GM18520 (cell line): ENCODE measurements at regions not wholly inside any gene's neighbourhood (a gene's known extent, or its start where the extent isn't known, plus 50 kb on each side); places are given as distances from the start of the nearest gene placed in this dataset.
"Not testable (repeated sequence)": the region's sequence is repeated elsewhere in the genome, so short reads cannot be mapped to it uniquely, and the experiment has no call there.

Experiments
- ATAC-seq: cut with Tn5 transposase; IDR thresholded peaks from one replicate; pipeline ENCODE4 v1.9.1; 2021; ENCODE audit not compliant: unreplicated experiment

GRCh38 chr3:5677555-5677954 lies 490.0 kb downstream of the EDEM1 start:
- no peak for ATAC-seq

- ATAC-seq, result no peak
Observed at GRCh38 chr3:5678248-5678647, 490.7 kb downstream of the EDEM1 start.

- ATAC-seq, result no peak
Observed at GRCh38 chr3:5678844-5679243, 491.3 kb downstream of the EDEM1 start.

- no peak for ATAC-seq
Observed at GRCh38 chr3:5687230-5687629, 499.7 kb downstream of the EDEM1 start.

- ATAC-seq, result no peak
Observed at GRCh38 chr3:5690490-5690889, 503.0 kb downstream of the EDEM1 start.

GRCh38 chr3:5690904-5691532 lies 503.5 kb downstream of the EDEM1 start:
- ATAC-seq, result no peak

GRCh38 chr3:5692446-5692845 lies 504.9 kb downstream of the EDEM1 start:
- ATAC-seq, result no peak

GRCh38 chr3:5694266-5694665 lies 506.8 kb downstream of the EDEM1 start:
- ATAC-seq, result no peak

- no peak for ATAC-seq
Observed at GRCh38 chr3:5698851-5699250, 511.3 kb downstream of the EDEM1 start.

- ATAC-seq, result no peak
Observed at GRCh38 chr3:5699313-5699712, 511.8 kb downstream of the EDEM1 start.

GRCh38 chr3:5699811-5700210 lies 512.3 kb downstream of the EDEM1 start:
- ATAC-seq, result no peak

- ATAC-seq, result not testable (repeated sequence)
Observed at GRCh38 chr3:5701005-5701404, 513.5 kb downstream of the EDEM1 start.

GRCh38 chr3:5707794-5708193 lies 520.3 kb downstream of the EDEM1 start:
- no peak for ATAC-seq

- ATAC-seq, result no peak
Observed at GRCh38 chr3:5709714-5710113, 522.2 kb downstream of the EDEM1 start.

- ATAC-seq, result no peak
Observed at GRCh38 chr3:5710718-5711117, 523.2 kb downstream of the EDEM1 start.

- ATAC-seq, result no peak
Observed at GRCh38 chr3:5717254-5717653, 529.7 kb downstream of the EDEM1 start.

GRCh38 chr3:5719668-5720067 lies 532.2 kb downstream of the EDEM1 start:
- ATAC-seq, result not testable (repeated sequence)

- no peak for ATAC-seq
Observed at GRCh38 chr3:5725801-5726200, 538.3 kb downstream of the EDEM1 start.

GRCh38 chr3:5726621-5727020 lies 539.1 kb downstream of the EDEM1 start:
- ATAC-seq, result no peak

GRCh38 chr3:5727743-5728484 lies 540.4 kb downstream of the EDEM1 start:
- ATAC-seq, result no peak

- ATAC-seq, result no peak
Observed at GRCh38 chr3:5729852-5730251, 542.3 kb downstream of the EDEM1 start.

- no peak for ATAC-seq
Observed at GRCh38 chr3:5731100-5731499, 543.6 kb downstream of the EDEM1 start.

GRCh38 chr3:5732081-5732480 lies 544.6 kb downstream of the EDEM1 start:
- no peak for ATAC-seq
